HG03280 (cell line): ENCODE measurements at regions not wholly inside any gene's neighbourhood (a gene's known extent, or its start where the extent isn't known, plus 50 kb on each side); places are given as distances from the start of the nearest gene placed in this dataset.

Experiments
- ATAC-seq: cut with Tn5 transposase; IDR thresholded peaks from one replicate; pipeline ENCODE4 v1.9.1; 2021; ENCODE audit warnings: mild to moderate bottlenecking, moderate library complexity; ENCODE audit not compliant: unreplicated experiment

DNA sequence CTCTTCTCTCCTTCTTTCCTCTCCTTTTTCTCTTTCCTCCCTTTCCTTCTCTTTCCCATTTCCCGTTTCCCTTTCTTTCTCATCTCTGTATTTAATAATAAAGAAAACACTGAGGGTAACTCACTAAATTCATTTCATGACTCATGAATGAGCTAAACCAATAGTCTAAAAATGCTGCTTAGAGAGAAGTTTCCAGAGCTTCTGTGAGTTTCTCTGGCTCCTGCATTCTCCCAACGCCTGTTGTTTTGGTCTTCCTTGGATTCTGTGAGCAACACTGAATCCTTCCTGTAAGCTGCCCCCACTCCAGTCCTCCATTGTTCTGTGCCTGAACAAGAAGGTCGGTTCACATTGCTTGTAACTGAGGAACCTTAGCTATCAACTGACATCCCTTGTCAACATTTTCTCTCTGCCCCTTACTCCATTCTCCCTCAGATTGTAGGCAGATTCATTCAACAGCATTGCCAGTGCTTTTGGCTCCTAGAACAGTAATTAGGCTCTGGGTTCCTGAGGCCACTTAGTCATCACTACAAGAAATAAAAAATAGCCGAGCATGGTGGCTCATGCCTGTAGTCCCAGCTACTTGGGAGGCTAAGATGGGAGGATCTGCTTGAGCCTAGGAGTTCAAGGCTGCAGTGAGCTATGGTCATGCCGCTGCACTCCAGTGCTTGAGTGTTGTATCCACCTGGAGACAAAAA is 237.7 kb upstream of the KLF4 start:
- ATAC-seq, result no peak

DNA sequence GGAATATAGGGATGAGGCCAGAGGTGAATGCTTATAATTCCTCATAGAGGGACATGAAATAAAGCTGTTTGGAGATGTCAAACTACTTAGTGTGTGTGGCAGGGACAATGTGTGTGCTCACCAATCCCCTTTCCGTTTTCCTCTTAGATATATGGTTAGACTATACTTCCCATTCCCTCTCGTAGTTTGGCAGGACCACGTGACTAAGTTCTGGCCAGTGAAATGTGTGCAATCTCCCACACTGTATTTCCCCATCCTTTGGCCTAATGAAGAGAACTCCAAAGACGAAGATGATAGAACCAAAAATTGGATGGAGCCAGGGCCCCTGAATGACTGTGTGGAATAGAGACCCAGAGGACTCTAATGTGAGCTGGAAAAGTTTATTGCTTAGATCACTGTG is 233.4 kb upstream of the KLF4 start:
- no peak for ATAC-seq

DNA sequence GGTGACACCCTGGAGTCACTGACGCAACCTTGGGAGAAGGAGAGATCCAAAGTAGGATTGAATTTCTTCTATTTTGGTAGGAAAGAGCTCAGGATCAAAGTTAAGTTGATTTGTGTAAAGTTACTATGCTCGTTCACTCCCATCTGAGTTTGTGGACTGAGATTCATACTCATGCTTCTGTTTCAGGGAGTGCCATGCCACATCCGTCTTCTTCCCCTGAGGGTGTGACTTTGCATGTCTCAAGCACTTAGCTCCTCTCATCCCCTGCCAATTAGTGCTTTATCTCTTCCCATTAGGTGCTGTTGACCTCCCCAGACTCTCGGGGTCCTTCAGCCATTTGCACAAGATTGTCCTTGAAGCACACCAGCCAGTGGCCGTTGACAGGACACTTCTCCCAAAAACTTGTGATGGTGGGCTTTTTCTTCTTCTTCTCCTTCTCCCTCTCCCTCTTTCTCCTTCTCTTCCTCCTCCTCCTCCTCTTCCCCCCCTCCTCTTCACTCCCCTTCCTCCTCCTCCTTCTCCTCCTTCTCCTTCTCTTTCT is 232.2 kb upstream of the KLF4 start:
- no peak for ATAC-seq

DNA sequence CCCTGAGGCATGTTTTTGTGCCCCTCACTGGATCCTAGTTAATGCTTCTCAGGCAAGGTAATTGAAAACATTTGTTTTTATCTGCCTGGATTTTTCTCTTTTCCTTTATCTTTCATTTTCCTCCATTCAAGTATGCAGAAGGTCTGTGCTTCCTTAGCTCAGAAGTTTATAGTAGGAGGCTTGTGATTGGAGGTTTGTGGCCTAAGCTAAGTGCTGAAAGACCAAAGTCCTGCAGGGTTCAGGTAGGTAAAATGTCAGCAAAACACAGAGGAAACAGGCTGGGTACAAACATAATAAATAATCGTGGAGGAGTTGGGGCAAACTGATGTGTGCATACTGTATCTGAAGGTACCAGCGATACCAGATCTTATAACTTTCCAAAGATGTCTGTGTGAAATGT is 230.9 kb upstream of the KLF4 start:
- ATAC-seq, result no peak

DNA sequence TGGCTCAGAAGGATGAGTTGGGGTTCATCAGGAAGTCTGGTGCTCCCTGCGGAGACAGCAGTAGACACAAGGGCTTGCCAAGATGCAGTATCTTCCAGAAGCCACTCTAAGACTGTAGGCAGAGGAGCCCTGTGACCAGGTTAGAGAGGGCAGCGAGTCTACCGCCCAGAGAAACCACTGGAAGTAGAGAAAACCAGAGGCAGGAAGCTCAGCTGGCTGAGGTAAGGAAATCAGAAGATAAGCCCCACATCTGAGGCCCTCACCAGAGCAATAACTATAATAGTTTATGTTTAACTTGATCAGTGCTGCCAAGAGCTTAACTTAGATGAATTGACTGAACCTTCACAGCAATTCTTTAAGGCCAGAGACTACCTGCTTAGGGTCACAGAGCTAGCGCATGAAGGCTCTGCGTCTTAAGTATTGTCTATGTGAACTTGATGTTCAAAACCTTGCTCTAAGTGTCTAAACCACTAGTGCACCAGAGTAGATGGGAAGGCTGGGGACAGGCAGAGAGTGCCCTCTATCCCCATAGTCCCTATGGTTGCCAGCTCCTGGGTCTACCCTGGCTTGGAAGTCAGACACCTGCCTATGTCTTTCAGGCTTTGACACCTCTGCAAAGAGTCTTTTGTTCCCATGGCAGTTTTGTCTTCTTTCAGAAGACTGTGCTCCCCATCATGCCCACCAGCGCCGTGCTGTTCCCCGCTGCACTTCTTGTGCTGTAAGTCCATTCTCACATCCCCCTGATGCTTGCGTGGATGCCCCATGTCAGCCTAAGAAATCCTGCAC is 228.2 kb upstream of the KLF4 start:
- ATAC-seq, result no peak

DNA sequence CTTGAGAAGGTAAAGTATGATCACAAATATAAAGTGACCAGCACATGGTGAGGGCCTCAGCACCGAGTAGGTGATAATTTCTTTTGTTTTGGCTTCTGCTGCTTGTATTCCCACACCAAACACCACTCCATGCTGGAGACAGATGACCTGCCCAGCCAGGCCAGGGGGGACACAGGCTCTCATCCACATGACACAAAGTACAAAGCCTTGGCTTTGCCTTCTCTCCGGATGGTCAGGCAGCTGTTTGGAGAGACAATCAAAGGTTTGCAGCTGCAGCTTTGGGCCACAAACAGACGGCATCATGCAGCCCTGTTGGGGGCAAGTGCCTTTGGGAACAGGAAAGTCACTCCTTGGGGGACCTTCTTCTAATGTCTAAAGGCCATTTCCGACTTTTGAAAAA is 226.2 kb upstream of the KLF4 start:
- ATAC-seq, result no peak

GRCh38 chr9:107713470-107713869 is 223.9 kb upstream of the KLF4 start:
- no peak for ATAC-seq

DNA sequence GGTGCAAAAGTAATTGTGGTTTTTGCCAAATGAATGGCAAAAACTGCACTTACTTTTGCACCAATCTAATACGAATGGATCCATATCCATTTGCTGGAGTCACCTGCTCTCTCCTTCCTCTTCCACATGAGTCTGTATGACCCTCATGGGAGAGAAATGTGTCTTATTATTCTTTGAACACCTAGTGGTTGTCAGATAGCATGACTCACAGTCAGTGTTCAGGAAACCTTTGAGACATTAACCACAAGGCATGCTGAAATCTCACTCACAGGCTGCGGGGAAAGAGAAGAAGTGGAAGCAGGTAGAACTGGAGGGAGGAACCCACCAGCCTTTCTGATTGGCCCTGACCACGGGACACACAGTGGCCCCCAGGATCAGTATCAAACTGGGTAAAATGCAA is 222.8 kb upstream of the KLF4 start:
- ATAC-seq, result no peak

- ATAC-seq, result no peak
Observed at GRCh38 chr9:107711542-107711941, 222.0 kb upstream of the KLF4 start.

- ATAC-seq, result no peak
Observed at GRCh38 chr9:107710953-107711352, 221.4 kb upstream of the KLF4 start.

DNA sequence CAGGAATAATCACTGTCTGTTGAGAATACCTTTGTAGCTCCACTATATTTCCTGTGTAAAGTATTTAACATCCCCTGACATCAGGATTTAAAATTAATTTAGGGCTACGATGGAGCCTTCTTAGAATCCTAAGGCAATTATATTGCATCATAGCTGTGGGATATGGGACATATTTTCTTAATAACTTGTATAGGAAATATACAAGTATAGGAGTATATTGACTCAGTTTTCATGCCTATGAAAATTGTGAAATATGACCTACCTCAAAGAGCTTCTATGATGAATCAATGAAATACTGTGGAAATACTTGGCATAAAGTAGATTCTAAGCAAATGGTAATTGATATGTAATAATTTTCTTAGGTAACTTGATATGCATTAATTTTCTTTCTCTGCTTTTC is 221.0 kb upstream of the KLF4 start:
- ATAC-seq, result no peak

DNA sequence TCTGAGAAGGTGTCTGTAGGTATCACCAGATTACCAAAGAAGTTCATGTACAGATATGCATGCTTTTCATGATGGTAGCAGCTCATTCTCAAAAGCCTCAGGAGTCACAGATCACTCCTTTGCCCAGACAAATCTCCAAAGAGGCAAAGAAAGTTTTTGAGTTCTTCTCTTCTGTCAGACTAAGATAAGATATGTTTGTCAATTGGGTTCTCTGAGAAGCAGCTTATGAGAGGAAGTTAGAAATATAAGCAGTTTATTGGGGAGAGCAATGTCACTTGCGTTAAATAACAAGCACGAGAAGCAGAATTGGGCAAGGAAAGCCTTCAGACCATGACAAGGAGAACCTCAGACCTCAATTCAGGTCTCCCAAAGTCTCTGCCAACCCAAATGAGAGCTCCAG is 219.2 kb upstream of the KLF4 start:
- ATAC-seq, result no peak

GRCh38 chr9:107707915-107708441 is 218.4 kb upstream of the KLF4 start:
- ATAC-seq, result no peak

GRCh38 chr9:107707428-107707837 is 217.9 kb upstream of the KLF4 start:
- no peak for ATAC-seq

GRCh38 chr9:107706701-107707427 is 217.3 kb upstream of the KLF4 start:
- no peak for ATAC-seq

DNA sequence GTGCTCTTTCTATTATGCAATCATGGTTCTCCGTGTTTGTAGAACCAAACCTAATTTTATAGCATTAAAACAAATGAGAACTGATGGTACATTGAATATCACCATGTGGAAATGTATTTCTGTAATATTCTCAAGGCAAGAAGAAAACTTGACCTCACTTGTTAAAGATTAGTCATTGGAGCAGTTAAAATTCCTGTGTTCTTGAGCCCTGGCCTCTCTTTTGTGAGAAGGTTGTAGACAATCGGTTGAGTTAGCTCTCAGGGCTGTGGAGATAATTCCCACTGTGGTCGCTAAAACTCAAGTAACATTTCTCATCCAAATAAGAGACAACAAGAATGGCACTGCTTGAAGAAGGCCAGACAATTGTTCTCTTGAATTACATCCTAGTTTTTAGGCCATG is 216.0 kb upstream of the KLF4 start:
- no peak for ATAC-seq

DNA sequence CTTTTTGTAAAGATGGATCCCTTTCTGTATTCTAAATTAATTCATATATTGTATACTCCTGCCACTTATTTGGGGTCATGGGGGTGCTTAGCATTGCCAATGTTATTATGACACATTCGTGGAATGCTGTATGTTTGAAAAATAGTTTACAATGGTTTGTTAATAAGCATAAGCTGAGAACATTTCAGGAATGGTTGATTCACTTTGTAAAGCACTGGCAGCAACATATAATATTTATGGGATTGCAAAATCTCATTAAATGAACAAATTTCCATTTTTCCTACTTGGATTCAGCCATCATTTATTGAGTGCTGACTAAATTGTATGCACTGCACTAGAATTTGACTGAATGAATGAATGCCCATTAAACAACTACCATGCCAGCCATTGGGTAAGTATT is 215.2 kb upstream of the KLF4 start:
- no peak for ATAC-seq

GRCh38 chr9:107703651-107704050 is 214.1 kb upstream of the KLF4 start:
- no peak for ATAC-seq

DNA sequence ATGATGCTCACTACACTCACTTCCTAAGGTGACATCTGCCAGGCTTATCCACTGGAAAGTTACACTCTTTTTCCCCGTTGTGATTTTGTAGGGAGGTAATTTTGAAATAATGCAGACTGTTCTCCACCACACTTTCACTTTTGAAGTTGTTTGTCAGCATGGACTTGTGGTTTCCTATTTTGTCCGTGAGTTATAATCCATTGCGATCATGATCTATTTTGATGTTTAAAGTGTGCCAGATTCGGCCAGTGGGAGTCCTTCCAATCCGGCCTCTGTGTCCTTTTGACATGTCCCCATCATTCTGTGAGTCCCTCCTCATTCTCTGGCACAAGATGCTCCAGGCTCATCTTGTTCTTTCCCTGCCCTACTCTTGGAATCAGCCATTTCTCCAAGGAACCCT is 211.3 kb upstream of the KLF4 start:
- ATAC-seq, result no peak

DNA sequence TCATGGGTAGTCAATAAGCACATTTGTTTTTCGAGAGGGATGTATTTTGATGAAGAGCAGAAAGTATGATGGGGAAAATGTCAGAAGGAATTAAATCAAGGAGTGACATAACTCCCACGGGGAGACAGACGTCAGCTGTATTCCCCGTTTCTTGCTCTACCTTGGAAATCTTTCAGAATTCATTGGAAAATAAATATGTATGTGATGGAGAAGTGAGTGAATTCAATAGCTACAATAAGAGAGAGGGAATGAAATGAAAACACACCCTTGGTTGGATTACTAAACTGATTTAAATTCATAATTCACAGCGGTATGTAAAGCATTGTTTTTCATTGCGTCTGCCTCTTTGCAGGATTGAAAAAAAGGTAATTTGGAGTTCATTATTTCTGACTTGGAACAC is 209.7 kb upstream of the KLF4 start:
- ATAC-seq, result no peak

GRCh38 chr9:107698779-107699178 is 209.2 kb upstream of the KLF4 start:
- ATAC-seq, result no peak
